ENCODE measurements at regions not wholly inside any gene's neighbourhood (a gene's known extent, or its start where the extent isn't known, plus 50 kb on each side); places are given as distances from the start of the nearest gene placed in this dataset.

- TF ChIP-seq EZH2 (IDR thresholded peaks at IDR 0.05; ENCODE audit: borderline replicate concordance, control insufficient read depth, low read depth, low read length) (no peak), MEF2A (IDR thresholded peaks at IDR 0.05; ENCODE audit: insufficient read depth, low read depth, low read length) (no peak), CTCF (IDR thresholded peaks at IDR 0.05 in 2 of 3, conservative IDR thresholded peaks at IDR 0.05 in 1 of 3; ENCODE audit: control insufficient read depth in 2 of 3, extremely low read depth in 1 of 3, insufficient read depth in 1 of 3, low read depth in 3 of 3, low read length in 3 of 3) (no peak)
Observed at GRCh38 chr1:102733491-102734236, 374.7 kb downstream of the COL11A1 start.
